HEK293 (cell line): ENCODE measurements at regions not wholly inside any gene's neighbourhood (a gene's known extent, or its start where the extent isn't known, plus 50 kb on each side); places are given as distances from the start of the nearest gene placed in this dataset.

Experiments used
- MYNN ChIP-seq: fragments of 450-650 bp; formaldehyde crosslinking; IDR thresholded peaks from 2 replicates; pipeline ENCODE4 v1.5.1; 2016; ENCODE audit warnings: missing biosample characterization, missing genetic modification characterization, borderline replicate concordance
- PRDM10 ChIP-seq: fragments of 450-650 bp; formaldehyde crosslinking; IDR thresholded peaks from 2 replicates; pipeline ENCODE4 v1.5.1; 2016; ENCODE audit warnings: missing biosample characterization, missing genetic modification characterization
- SCRT1 ChIP-seq: fragments of 450-650 bp; formaldehyde crosslinking; IDR thresholded peaks from 2 replicates; pipeline ENCODE4 v1.5.1; 2016; ENCODE audit warnings: missing biosample characterization, missing genetic modification characterization, borderline replicate concordance
- TF ChIP-seq, protein P1 (sequence below): fragments of 450-650 bp; formaldehyde crosslinking; IDR thresholded peaks from 2 replicates; pipeline ENCODE4 v1.5.1; 2016; ENCODE audit warnings: missing biosample characterization, missing genetic modification characterization

DNA sequence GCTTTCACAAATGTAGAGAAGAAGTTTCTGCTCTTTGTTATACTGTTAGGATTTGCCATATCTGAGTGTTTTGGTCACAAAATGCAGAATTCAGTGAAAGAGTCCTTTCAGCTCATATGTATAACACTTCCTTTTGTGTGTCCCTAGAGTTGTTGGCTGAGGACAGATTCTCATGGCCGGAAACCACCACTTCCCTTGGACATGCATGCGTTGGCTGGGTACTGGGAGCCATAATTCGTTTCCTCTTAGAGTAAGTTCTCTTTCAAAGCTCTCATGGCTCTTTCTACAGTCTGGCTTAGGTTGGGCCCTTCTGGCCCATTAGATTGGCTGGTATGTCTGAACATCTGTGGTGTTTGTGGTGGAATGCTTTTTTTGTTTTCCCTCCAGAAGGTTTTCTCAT lies 298.5 kb downstream of the DIPK2A start:
- no peak for TF ChIP-seq SCRT1 (tag by site-specific recombination)
- TF ChIP-seq, protein P1, sequence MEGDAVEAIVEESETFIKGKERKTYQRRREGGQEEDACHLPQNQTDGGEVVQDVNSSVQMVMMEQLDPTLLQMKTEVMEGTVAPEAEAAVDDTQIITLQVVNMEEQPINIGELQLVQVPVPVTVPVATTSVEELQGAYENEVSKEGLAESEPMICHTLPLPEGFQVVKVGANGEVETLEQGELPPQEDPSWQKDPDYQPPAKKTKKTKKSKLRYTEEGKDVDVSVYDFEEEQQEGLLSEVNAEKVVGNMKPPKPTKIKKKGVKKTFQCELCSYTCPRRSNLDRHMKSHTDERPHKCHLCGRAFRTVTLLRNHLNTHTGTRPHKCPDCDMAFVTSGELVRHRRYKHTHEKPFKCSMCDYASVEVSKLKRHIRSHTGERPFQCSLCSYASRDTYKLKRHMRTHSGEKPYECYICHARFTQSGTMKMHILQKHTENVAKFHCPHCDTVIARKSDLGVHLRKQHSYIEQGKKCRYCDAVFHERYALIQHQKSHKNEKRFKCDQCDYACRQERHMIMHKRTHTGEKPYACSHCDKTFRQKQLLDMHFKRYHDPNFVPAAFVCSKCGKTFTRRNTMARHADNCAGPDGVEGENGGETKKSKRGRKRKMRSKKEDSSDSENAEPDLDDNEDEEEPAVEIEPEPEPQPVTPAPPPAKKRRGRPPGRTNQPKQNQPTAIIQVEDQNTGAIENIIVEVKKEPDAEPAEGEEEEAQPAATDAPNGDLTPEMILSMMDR, result no peak
- no peak for TF ChIP-seq PRDM10 (tag by site-specific recombination)
- TF ChIP-seq MYNN (tag by site-specific recombination), result no peak
